HG03460 (cell line): ENCODE measurements at regions not wholly inside any gene's neighbourhood (a gene's known extent, or its start where the extent isn't known, plus 50 kb on each side); places are given as distances from the start of the nearest gene placed in this dataset.
"Not testable (repeated sequence)": the region's sequence is repeated elsewhere in the genome, so short reads cannot be mapped to it uniquely, and the experiment has no call there.

Experiments
- ATAC-seq: cut with Tn5 transposase; IDR thresholded peaks from one replicate; pipeline ENCODE4 v1.9.1; 2021; ENCODE audit not compliant: unreplicated experiment

GRCh38 chr9:29432191-29432590 lies 1858.9 kb upstream of the C9orf72 start:
- ATAC-seq = no peak

GRCh38 chr9:29432656-29433055 lies 1859.4 kb upstream of the C9orf72 start:
- ATAC-seq = not testable (repeated sequence)

GRCh38 chr9:29435368-29435767 lies 1862.1 kb upstream of the C9orf72 start:
- ATAC-seq = no peak

- ATAC-seq = no peak
These were observed 1864.2 kb upstream of the C9orf72 start for GRCh38 chr9:29437526-29437925.

- no peak for ATAC-seq
These were observed 1866.7 kb upstream of the C9orf72 start for GRCh38 chr9:29439961-29440360.

GRCh38 chr9:29440449-29440848 lies 1867.2 kb upstream of the C9orf72 start:
- no peak for ATAC-seq

GRCh38 chr9:29445751-29446150 lies 1872.5 kb upstream of the C9orf72 start:
- no peak for ATAC-seq

- ATAC-seq = no peak
These were observed 1876.0 kb upstream of the C9orf72 start for GRCh38 chr9:29449306-29449705.

GRCh38 chr9:29450343-29450875 lies 1877.1 kb upstream of the C9orf72 start:
- not testable (repeated sequence) for ATAC-seq

- ATAC-seq = no peak
These were observed 1883.7 kb upstream of the C9orf72 start for GRCh38 chr9:29456940-29457339.

GRCh38 chr9:29475471-29475870 lies 1902.2 kb upstream of the C9orf72 start:
- no peak for ATAC-seq

- ATAC-seq = no peak
These were observed 1938.4 kb upstream of the C9orf72 start for GRCh38 chr9:29511680-29512079.

- no peak for ATAC-seq
These were observed 1941.1 kb upstream of the C9orf72 start for GRCh38 chr9:29514336-29514735.

GRCh38 chr9:29514862-29515261 lies 1941.6 kb upstream of the C9orf72 start:
- no peak for ATAC-seq

GRCh38 chr9:29548436-29548835 lies 1975.2 kb upstream of the C9orf72 start:
- no peak for ATAC-seq

- no peak for ATAC-seq
These were observed 1982.2 kb upstream of the C9orf72 start for GRCh38 chr9:29555502-29555901.

- ATAC-seq = no peak
These were observed 1983.0 kb upstream of the C9orf72 start for GRCh38 chr9:29556317-29556716.

GRCh38 chr9:29556746-29557145 lies 1983.5 kb upstream of the C9orf72 start:
- no peak for ATAC-seq

- ATAC-seq = no peak
These were observed 1991.3 kb upstream of the C9orf72 start for GRCh38 chr9:29564564-29564963.

GRCh38 chr9:29575219-29575618 lies 2001.9 kb upstream of the C9orf72 start:
- ATAC-seq = no peak

- ATAC-seq = no peak
These were observed 2015.1 kb upstream of the C9orf72 start for GRCh38 chr9:29588361-29588760.

GRCh38 chr9:29609282-29609681 lies 2036.0 kb upstream of the C9orf72 start:
- no peak for ATAC-seq

- ATAC-seq = no peak
These were observed 2040.5 kb upstream of the C9orf72 start for GRCh38 chr9:29613773-29614172.

- no peak for ATAC-seq
These were observed 2043.6 kb upstream of the C9orf72 start for GRCh38 chr9:29616844-29617243.
